Testis (tissue), 2 donors: ENCODE measurements at regions not wholly inside any gene's neighbourhood (a gene's known extent, or its start where the extent isn't known, plus 50 kb on each side); places are given as distances from the start of the nearest gene placed in this dataset.

Experiments used
- CTCF ChIP-seq, 3 experiments: fragments of 450-650 bp in 2 of 3; fragments of 200-600 bp in 1 of 3; sonication (generic) in 1 of 3; IDR thresholded peaks; one replicate each; pipeline ENCODE4 v1.5.1; 2016 to 2019; ENCODE audit warnings: antibody characterized with exemption in 3 of 3, mild to moderate bottlenecking in 2 of 3, moderate library complexity in 1 of 3
- POLR2A ChIP-seq: fragments of 450-650 bp; IDR thresholded peaks from one replicate; pipeline ENCODE4 v1.6.1; 2017; ENCODE audit warnings: antibody characterized with exemption, mild to moderate bottlenecking, moderate library complexity

DNA sequence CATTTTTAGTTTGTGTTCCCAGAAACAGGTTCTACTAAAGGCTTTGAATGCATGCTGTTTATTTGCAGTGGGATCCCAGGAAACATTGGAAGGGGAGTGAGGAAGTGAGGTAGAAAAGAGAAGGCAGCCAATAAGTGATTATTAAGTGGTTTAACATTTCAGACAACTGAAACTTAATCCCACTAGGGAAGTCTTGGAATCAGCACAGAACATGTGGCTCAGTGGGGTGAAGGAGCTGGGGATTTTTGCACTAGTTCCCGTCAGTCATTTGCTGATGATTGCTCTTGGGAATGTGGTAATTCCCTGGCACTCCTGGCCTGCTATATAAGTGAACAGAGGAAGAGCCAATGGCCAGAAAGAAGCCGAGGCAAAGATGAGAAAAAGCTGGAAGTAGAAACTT lies 1053.0 kb upstream of the IGFBP7 start:
- no peak for TF ChIP-seq POLR2A
- no peak for TF ChIP-seq CTCF (IDR thresholded peaks at IDR 0.05)
